Neural cell (in vitro differentiated cells): ENCODE measurements at regions not wholly inside any gene's neighbourhood (a gene's known extent, or its start where the extent isn't known, plus 50 kb on each side); places are given as distances from the start of the nearest gene placed in this dataset.

Experiments
- H2AFZ ChIP-seq: fragments of 200-600, 300-800 bp; sonication (generic), shearing (Covaris generic); 2 replicates; pipeline ENCODE4 v1.6.0; 2014; ENCODE audit warnings: low read depth, mild to moderate bottlenecking, antibody characterized with exemption, low read length, moderate library complexity
- H3F3A ChIP-seq: fragments of 200-600 bp; shearing (Covaris generic); 2 replicates; pipeline ENCODE4 v1.6.1; 2016; ENCODE audit warnings: mild to moderate bottlenecking, moderate library complexity, mixed read lengths, antibody characterized with exemption, low read length; ENCODE audit not compliant: insufficient read depth, poor library complexity, severe bottlenecking
- H3K27ac ChIP-seq: fragments of 200-600, 300-800 bp; sonication (generic), shearing (Covaris generic); 2 replicates; pipeline ENCODE4 v1.5.1; 2014; ENCODE audit warnings: mild to moderate bottlenecking, low read length, moderate library complexity
- H3K27me3 ChIP-seq: fragments of 300-800, 200-600 bp; sonication (generic), shearing (Covaris generic); 2 replicates; pipeline ENCODE4 v1.6.0; 2014; ENCODE audit warnings: mild to moderate bottlenecking, low read depth, low read length, moderate library complexity; ENCODE audit not compliant: insufficient read depth
- H3K36me3 ChIP-seq: fragments of 300-800, 200-600 bp; sonication (generic), shearing (Covaris generic); 2 replicates; pipeline ENCODE4 v1.5.1; 2014; ENCODE audit warnings: mild to moderate bottlenecking, antibody characterized with exemption, low read length, moderate library complexity; ENCODE audit not compliant: insufficient read depth
- H3K4me2 ChIP-seq: fragments of 300-800, 200-600 bp; sonication (generic), shearing (Covaris generic); 2 replicates; pipeline ENCODE4 v1.6.0; 2014; ENCODE audit warnings: mild to moderate bottlenecking, low read length
- H3K4me3 ChIP-seq: fragments of 300-800, 200-600 bp; sonication (generic), shearing (Covaris generic); 2 replicates; pipeline ENCODE4 v1.5.1; 2014; ENCODE audit warnings: mild to moderate bottlenecking, low read length, moderate library complexity
- H3K79me2 ChIP-seq: fragments of 200-600 bp; shearing (Covaris generic); replicated peaks from 2 replicates; pipeline ENCODE4 v1.6.0; 2014; ENCODE audit warnings: mild to moderate bottlenecking, low read length, moderate library complexity; ENCODE audit not compliant: insufficient read depth
- H3K9ac ChIP-seq: fragments of 300-800, 200-600 bp; sonication (generic), shearing (Covaris generic); 2 replicates; pipeline ENCODE4 v1.6.1; 2016; ENCODE audit warnings: mild to moderate bottlenecking, low read length, mixed read lengths
- H3K9me2 ChIP-seq: fragments of 200-600 bp; shearing (Covaris generic); 2 replicates; pipeline ENCODE4 v1.6.1; 2016; ENCODE audit warnings: mild to moderate bottlenecking, low read length, mixed read lengths; ENCODE audit not compliant: insufficient read depth
- H3K9me3 ChIP-seq: fragments of 200-600, 300-800 bp; sonication (generic), shearing (Covaris generic); 2 replicates; pipeline ENCODE4 v1.6.1; 2016; ENCODE audit warnings: mild to moderate bottlenecking, mixed run types, low read length, moderate library complexity, mixed read lengths
- H4K20me1 ChIP-seq: fragments of 200-600 bp; shearing (Covaris generic); 2 replicates; pipeline ENCODE4 v1.6.1; 2016; ENCODE audit warnings: mild to moderate bottlenecking, mixed run types; ENCODE audit not compliant: insufficient read depth
- CTCF ChIP-seq: fragments of 450-650 bp; IDR thresholded peaks from 2 replicates; pipeline ENCODE4 v1.5.1; 2014; ENCODE audit warnings: antibody characterized with exemption, mild to moderate bottlenecking, moderate library complexity; ENCODE audit not compliant: poor library complexity, severe bottlenecking
- EP300 ChIP-seq: fragments of 450-650 bp; conservative IDR thresholded peaks from 2 replicates; pipeline ENCODE4 v1.6.1; 2014; ENCODE audit warnings: antibody characterized with exemption, mild to moderate bottlenecking, moderate library complexity; ENCODE audit not compliant: poor library complexity, severe bottlenecking
- EZH2 ChIP-seq: fragments of 200-600, 300-800 bp; shearing (Covaris generic), sonication (generic); IDR thresholded peaks from 2 replicates; pipeline ENCODE4 v1.6.1; 2014; ENCODE audit warnings: antibody characterized with exemption, low read length, borderline replicate concordance, mild to moderate bottlenecking; ENCODE audit not compliant: insufficient read depth, poor library complexity, severe bottlenecking
- MXI1 ChIP-seq: fragments of 450-650 bp; conservative IDR thresholded peaks from 2 replicates; pipeline ENCODE4 v1.6.1; 2014; ENCODE audit warnings: antibody characterized with exemption, mild to moderate bottlenecking; ENCODE audit not compliant: poor library complexity, severe bottlenecking
- POLR2AphosphoS5 ChIP-seq: IDR thresholded peaks from 2 replicates; pipeline ENCODE4 v1.6.1; 2012
- RAD21 ChIP-seq: fragments of 450-650 bp; conservative IDR thresholded peaks from 2 replicates; pipeline ENCODE4 v1.6.1; 2014; ENCODE audit warnings: antibody characterized with exemption, mild to moderate bottlenecking, moderate library complexity
- REST ChIP-seq: IDR thresholded peaks from 2 replicates; pipeline ENCODE4 v1.6.1; 2012; ENCODE audit warnings: borderline replicate concordance
- SMC3 ChIP-seq: fragments of 450-650 bp; conservative IDR thresholded peaks from 2 replicates; pipeline ENCODE4 v1.6.1; 2014; ENCODE audit warnings: antibody characterized with exemption, mild to moderate bottlenecking, moderate library complexity; ENCODE audit not compliant: poor library complexity
- TAF1 ChIP-seq: IDR thresholded peaks from 2 replicates; pipeline ENCODE4 v1.6.1; 2012; ENCODE audit warnings: low read depth

GRCh38 chr12:132395908-132396305 lies 66.5 kb upstream of the GALNT9 start:
- Histone ChIP-seq H3K36me3 (no peaks in the 10 kb centered on the region), H3K4me3 (no peak overlapping the region), H3K9ac (no peak overlapping the region), H4K20me1 (no peaks in the 10 kb centered on the region), H3K27ac (no peak overlapping the region), H3F3A (no peaks in the 10 kb centered on the region), H3K9me2 (no peaks in the 10 kb centered on the region), H3K27me3 (no peaks in the 10 kb centered on the region), H3K4me2 (no peak overlapping the region), H3K9me3 (no peaks in the 10 kb centered on the region), H2AFZ (no peak overlapping the region), H3K79me2 (no peaks in the 10 kb centered on the region)
- TF ChIP-seq EZH2, result no peak
- no peak for TF ChIP-seq REST
- no peak for TF ChIP-seq RAD21
- TF ChIP-seq MXI1, result no peak
- TF ChIP-seq CTCF, result no peak
- TF ChIP-seq SMC3, result no peak
- TF ChIP-seq POLR2AphosphoS5, result no peak
- no peak for TF ChIP-seq TAF1
- TF ChIP-seq EP300, result no peak

- Histone ChIP-seq H3K79me2 (no peaks in the 10 kb centered on the region), H2AFZ (no peak overlapping the region), H3K4me2 (no peak overlapping the region), H3K9me2 (no peaks in the 10 kb centered on the region), H3K27ac (no peak overlapping the region), H3K36me3 (no peaks in the 10 kb centered on the region), H3K9ac (no peak overlapping the region), H3F3A (no peaks in the 10 kb centered on the region), H3K27me3 (no peaks in the 10 kb centered on the region), H3K4me3 (no peak overlapping the region), H3K9me3 (no peaks in the 10 kb centered on the region), H4K20me1 (no peaks in the 10 kb centered on the region)
- no peak for TF ChIP-seq REST
- TF ChIP-seq TAF1, result no peak
- TF ChIP-seq EP300, result no peak
- no peak for TF ChIP-seq EZH2
- TF ChIP-seq SMC3, result no peak
- TF ChIP-seq MXI1, result no peak
- no peak for TF ChIP-seq POLR2AphosphoS5
- TF ChIP-seq CTCF, result no peak
- TF ChIP-seq RAD21, result no peak
Observed at GRCh38 chr12:132395192-132395907, 66.0 kb upstream of the GALNT9 start.
